Fibroblast of the aortic adventitia (primary cell): ENCODE measurements at regions not wholly inside any gene's neighbourhood (a gene's known extent, or its start where the extent isn't known, plus 50 kb on each side); places are given as distances from the start of the nearest gene placed in this dataset.

Source experiments
- DNase-seq: peaks from one replicate; pipeline ENCODE4 v3.0.0-alpha.2; 2010; ENCODE audit warnings: low read depth
- H3K4me3 ChIP-seq: 2 replicates; pipeline ENCODE4 v1.5.1; 2011; ENCODE audit warnings: low read depth, mild to moderate bottlenecking, control low read depth, low read length, moderate library complexity
- TF ChIP-seq, protein P1 (sequence below): IDR thresholded peaks from 2 replicates; pipeline ENCODE4 v1.5.1; 2011; ENCODE audit warnings: mild to moderate bottlenecking, low read length, control low read depth, inconsistent platforms; ENCODE audit not compliant: insufficient read depth

GRCh38 chr2:64823794-64824193 lies 165.4 kb upstream of the SLC1A4 start:
- no peak for DNase-seq
- H3K4me3 ChIP-seq = no peak overlapping the region
- TF ChIP-seq, protein P1, sequence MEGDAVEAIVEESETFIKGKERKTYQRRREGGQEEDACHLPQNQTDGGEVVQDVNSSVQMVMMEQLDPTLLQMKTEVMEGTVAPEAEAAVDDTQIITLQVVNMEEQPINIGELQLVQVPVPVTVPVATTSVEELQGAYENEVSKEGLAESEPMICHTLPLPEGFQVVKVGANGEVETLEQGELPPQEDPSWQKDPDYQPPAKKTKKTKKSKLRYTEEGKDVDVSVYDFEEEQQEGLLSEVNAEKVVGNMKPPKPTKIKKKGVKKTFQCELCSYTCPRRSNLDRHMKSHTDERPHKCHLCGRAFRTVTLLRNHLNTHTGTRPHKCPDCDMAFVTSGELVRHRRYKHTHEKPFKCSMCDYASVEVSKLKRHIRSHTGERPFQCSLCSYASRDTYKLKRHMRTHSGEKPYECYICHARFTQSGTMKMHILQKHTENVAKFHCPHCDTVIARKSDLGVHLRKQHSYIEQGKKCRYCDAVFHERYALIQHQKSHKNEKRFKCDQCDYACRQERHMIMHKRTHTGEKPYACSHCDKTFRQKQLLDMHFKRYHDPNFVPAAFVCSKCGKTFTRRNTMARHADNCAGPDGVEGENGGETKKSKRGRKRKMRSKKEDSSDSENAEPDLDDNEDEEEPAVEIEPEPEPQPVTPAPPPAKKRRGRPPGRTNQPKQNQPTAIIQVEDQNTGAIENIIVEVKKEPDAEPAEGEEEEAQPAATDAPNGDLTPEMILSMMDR = no peak

DNA sequence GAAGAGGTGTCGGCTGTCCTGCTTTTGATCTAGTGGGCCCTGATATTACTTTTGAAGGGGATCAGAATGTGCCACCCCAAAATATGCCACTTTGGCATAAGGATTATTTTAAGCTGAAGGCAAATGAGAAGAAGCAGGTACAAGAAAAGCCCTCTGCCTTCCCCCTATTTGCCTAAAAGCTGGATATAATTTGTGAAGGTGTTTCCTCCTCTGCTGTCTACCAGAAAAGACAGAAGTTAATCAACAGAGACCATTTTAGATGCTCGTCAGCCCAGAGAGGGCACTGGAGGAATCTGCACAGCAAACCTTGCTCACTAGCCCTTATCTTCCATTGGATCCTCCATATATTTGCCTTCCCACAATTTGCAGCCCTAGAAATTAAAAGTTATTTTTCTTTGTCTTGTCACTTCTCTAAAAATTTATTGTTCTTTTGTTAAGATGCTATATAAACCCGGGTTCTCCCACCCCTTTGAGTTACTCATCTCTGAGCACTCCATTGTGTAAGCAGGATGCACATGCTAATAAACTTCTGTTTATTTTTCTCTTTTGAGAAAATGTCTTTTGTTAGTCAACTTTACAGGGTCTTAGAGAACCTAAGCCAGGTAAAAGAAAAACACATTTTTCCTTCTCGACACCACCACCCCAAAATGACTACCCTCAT lies 163.2 kb upstream of the SLC1A4 start:
- TF ChIP-seq, protein P1 = no peak
- no peak for DNase-seq
- H3K4me3 ChIP-seq = no peak overlapping the region

DNA sequence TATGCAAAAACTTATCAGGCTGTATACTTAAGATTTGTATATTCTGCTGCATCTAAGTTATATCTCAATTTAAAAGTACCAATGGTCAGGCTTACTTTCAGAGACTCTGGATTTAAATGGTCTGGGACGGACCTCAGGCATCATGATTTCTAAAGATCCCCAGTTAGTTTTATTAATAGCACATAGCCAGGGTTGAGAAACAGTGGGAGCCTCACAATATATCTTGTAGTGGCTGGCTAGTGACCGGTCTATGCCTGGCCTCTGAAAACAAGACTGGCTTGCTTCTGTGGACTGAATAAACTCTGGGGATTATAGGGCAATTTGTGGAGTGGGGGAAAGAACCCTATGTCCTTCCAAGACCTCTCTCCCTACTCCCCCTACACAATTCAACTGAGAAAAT lies 162.5 kb upstream of the SLC1A4 start:
- no peak overlapping the region for H3K4me3 ChIP-seq
- TF ChIP-seq, protein P1 = no peak
- DNase-seq = no peak

- no peak for DNase-seq
- H3K4me3 ChIP-seq = no peak overlapping the region
- TF ChIP-seq, protein P1 = no peak
Observed at GRCh38 chr2:64828261-64828660, 160.9 kb upstream of the SLC1A4 start.

DNA sequence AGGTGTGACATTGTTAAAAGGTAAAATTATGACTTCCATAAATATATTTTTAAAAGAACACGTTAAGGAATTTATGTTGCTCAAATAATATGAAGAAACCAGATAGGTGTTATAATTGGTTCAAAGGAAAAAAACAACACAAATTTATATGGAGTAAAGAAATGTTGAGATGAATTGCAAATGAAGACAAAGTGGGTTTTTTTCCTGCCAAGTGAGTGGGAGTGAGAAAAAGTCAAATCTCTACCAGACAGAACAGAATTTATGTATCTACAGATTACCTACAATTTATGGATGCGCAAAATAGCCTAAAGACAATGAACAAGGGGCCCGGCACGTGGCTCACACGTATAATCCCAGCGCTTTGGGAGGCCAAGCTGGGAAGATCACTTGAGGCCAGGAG lies 159.7 kb upstream of the SLC1A4 start:
- TF ChIP-seq, protein P1 = no peak
- DNase-seq = no peak

DNA sequence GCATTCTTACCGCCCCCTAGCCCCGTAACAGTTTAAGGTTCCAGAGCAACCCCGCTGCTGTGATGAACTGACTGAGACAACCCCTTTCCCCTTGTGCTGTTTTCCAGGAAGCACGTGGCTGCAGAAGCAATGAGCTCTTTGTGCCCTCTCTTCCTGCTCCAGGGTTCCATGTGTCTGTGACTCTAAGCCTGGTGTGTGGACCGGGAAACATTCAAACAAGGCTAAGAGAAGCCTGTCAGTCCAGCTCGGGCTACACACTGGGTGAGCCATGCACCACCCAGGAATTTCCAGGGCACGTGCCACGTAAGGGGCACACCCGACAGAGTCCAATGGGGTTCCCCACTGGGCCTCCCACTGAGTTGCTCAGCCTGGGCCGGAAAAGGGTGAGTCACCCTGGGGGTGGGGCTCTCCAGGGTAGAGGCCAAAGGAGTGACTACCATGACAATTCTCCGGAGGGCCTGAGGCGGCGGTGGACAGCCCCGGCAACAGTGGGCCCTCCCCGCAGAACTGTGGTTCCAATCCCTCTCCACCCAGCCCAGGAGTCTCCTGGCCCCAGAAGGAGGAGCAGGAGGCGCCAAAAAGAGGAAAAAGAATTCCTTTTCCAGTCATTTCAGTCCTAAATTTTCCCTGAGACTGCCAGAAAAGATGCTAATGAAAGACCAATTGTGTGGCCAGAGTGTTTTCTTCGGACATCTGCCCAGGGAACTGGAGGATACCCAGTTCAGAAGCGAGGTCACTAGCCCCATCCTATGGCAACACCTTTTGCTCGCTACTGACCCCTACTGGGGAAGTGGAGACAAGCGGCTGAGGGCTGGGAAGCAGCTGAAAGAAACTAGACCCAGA lies 157.8 kb upstream of the SLC1A4 start:
- TF ChIP-seq, protein P1 = peak; percentile 98
- peak; percentile 95 for DNase-seq
- H3K4me3 ChIP-seq = no peak overlapping the region

More for the DNA sequence above, 159.7 kb upstream of the SLC1A4 start:
- H3K4me3 ChIP-seq = no peak overlapping the region
